Spleen (tissue), 11 donors: ENCODE measurements at regions not wholly inside any gene's neighbourhood (a gene's known extent, or its start where the extent isn't known, plus 50 kb on each side); places are given as distances from the start of the nearest gene placed in this dataset.

Experiments used
- DNase-seq: peaks from one replicate; pipeline ENCODE4 v3.0.0-alpha.2; 2020
- H3K27ac ChIP-seq, 8 donors: fragments of 200-600 bp; sonication (generic) in 7 of 8; 1 replicate in 4 of 8; 2 replicates in 4 of 8; pipeline versions ENCODE4 v1.5.0 to v1.8.0; 2016 to 2021; ENCODE audit warnings: inconsistent platforms in 4 of 8, mild to moderate bottlenecking in 4 of 8, moderate library complexity in 1 of 8
- H3K27me3 ChIP-seq, 7 donors: fragments of 200-600 bp; sonication (generic) in 6 of 7; replicated peaks in 1 of 7; 1 replicate in 4 of 7; 2 replicates in 3 of 7; pipeline versions ENCODE4 v1.5.0 to v1.8.0; 2016 to 2021; ENCODE audit warnings: inconsistent platforms in 3 of 7, mild to moderate bottlenecking in 1 of 7
- H3K36me3 ChIP-seq, 6 donors: fragments of 200-600 bp; sonication (generic) in 5 of 6; 1 replicate in 4 of 6; 2 replicates in 2 of 6; pipeline versions ENCODE4 v1.5.0 to v1.8.0; 2016 to 2021; ENCODE audit warnings: inconsistent platforms in 2 of 6
- H3K4me1 ChIP-seq, 6 donors: fragments of 200-600 bp; sonication (generic) in 5 of 6; 1 replicate in 3 of 6; 2 replicates in 3 of 6; pipeline versions ENCODE4 v1.5.0 to v1.8.0; 2016 to 2021; ENCODE audit warnings: inconsistent platforms in 3 of 6
- H3K4me3 ChIP-seq, 8 donors: fragments of 200-600 bp; sonication (generic) in 7 of 8; 1 replicate in 4 of 8; 2 replicates in 4 of 8; pipeline versions ENCODE4 v1.5.0 to v1.8.0; 2016 to 2021; ENCODE audit warnings: inconsistent platforms in 4 of 8, mild to moderate bottlenecking in 4 of 8, moderate library complexity in 2 of 8
- H3K9me3 ChIP-seq, 8 donors: fragments of 200-600 bp; sonication (generic) in 7 of 8; 1 replicate in 4 of 8; 2 replicates in 4 of 8; pipeline versions ENCODE4 v1.5.0 to v1.8.0; 2016 to 2021; ENCODE audit warnings: inconsistent platforms in 4 of 8
- POLR2A ChIP-seq, 3 donors: fragments of 450-650 bp; IDR thresholded peaks; one replicate each; pipeline ENCODE4 v1.5.1; 2017; ENCODE audit warnings: antibody characterized with exemption in 3 of 3, mild to moderate bottlenecking in 1 of 3
- POLR2AphosphoS5 ChIP-seq, 3 donors: sonication (generic); formaldehyde crosslinking; IDR thresholded peaks; one replicate each; pipeline ENCODE4 v1.5.1; 2017; ENCODE audit warnings: antibody characterized with exemption in 3 of 3
- WGBS, 5 donors: extraction: QIAGEN DNeasy Blood & Tissue Kit in 3 of 5; methylation state at CpG; one replicate each; pipeline versions ENCODE4 v1.1.5 to v1.1.7; 2013 to 2018; 5-methylcytosine and 5-hydroxymethylcytosine counted together
- intact Hi-C: fragments of 100-400 bp; cut with DNase I; formaldehyde crosslinking; loops from one replicate; pipeline ENCODE4 v1.15.0; 2023; ENCODE audit warnings: low total_unique reads
- small RNA-seq, 4 donors: library from RNA; depleted of rRNA; stranded (forward); fragments of <200 nt; gene quantifications; one replicate each; pipeline ENCODE3, GENCODE V24; 2016
- TF ChIP-seq, protein P1 (sequence below), 11 experiments: fragments of 200-600 bp in 7 of 11; fragments of 450-650 bp in 4 of 11; sonication (generic) in 4 of 11; IDR thresholded peaks in 8 of 11; conservative IDR thresholded peaks in 3 of 11; 1 replicate in 7 of 11; 2 replicates in 4 of 11; pipeline versions ENCODE4 v1.4.0 to v1.8.0; 2016 to 2021; ENCODE audit warnings: antibody characterized with exemption in 11 of 11, inconsistent platforms in 4 of 11, mild to moderate bottlenecking in 1 of 11
- donor health status: healthy with polysubstance abuse.
- donor health status: DM: no; HTN: no; CAD: no; lungs with moderate emphysema.
- donor health status: DM: no; HTN: no; CAD: no.
- donor health status: Bipolar disorder and iron deficiency.
- donor health status: healthy.
- donor health status: DM: no; HTN: no; CAD: no.
- donor health status: DM: yes; HTN: yes; CAD: no.

DNA sequence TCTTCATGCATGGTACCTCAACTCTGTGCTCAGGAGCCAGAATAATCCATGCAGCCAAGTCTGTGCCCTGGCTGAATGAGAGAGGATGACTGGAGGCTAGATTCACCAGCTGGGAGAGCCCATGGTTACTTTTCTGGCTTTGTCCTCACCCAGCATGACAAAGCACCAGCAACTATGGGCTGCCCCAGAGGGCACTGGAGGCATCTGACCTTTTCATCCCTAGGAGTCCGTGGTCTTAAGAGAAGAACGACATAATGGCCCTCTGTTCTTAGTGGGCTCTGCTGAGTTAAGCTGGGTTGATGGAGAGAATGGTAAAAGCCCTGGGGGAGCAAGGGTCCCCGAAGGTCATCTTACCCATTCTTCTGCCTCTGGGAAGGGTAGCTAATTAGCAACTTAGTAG is 54.6 kb upstream of the TNP1 start:
- no peak for TF ChIP-seq POLR2AphosphoS5 (IDR thresholded peaks at IDR 0.05)
- TF ChIP-seq, protein P1, sequence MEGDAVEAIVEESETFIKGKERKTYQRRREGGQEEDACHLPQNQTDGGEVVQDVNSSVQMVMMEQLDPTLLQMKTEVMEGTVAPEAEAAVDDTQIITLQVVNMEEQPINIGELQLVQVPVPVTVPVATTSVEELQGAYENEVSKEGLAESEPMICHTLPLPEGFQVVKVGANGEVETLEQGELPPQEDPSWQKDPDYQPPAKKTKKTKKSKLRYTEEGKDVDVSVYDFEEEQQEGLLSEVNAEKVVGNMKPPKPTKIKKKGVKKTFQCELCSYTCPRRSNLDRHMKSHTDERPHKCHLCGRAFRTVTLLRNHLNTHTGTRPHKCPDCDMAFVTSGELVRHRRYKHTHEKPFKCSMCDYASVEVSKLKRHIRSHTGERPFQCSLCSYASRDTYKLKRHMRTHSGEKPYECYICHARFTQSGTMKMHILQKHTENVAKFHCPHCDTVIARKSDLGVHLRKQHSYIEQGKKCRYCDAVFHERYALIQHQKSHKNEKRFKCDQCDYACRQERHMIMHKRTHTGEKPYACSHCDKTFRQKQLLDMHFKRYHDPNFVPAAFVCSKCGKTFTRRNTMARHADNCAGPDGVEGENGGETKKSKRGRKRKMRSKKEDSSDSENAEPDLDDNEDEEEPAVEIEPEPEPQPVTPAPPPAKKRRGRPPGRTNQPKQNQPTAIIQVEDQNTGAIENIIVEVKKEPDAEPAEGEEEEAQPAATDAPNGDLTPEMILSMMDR (IDR thresholded peaks at IDR 0.05 in 8 of 11, conservative IDR thresholded peaks at IDR 0.05 in 3 of 11), result no peak
- TF ChIP-seq POLR2A (IDR thresholded peaks at IDR 0.05), result no peak
- DNase-seq, result no peak
- Histone ChIP-seq H3K36me3 (no peaks in the 10 kb centered on the region), H3K27me3 (no peaks in the 10 kb centered on the region), H3K4me1 (peaks cover 0 to 6% (median 0%) of the 10 kb centered on the region in 6 donors), H3K9me3 (no peaks in the 10 kb centered on the region), H3K4me3 (no peak overlapping the region), H3K27ac (no peak overlapping the region)
- 83 to 98% (median 86%) methylated on average over 3 of the region's 3 CpGs for WGBS, 5 donors
- intact Hi-C loops, result no loop called here

DNA sequence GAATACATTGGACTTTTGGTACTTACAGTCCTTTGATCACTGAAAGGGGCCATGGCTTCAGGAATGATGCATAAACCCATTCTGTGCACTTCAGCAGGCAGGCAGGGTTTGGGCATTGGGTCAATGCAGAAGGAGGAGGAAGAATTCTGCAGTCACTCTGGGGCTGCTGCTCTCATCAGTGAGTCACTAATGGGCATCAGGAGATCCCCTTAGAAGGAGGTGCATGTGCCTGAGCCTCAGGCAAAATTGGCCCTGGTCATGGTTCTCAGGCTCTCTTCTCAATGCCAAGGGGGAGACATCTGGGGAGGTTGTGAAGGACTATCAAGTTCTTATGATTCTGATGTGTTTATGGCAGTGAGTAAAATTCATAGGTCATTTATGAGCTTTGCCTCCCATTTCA is 52.0 kb upstream of the TNP1 start:
- intact Hi-C loops, result no loop called here
- no peaks in the 10 kb centered on the region for H3K9me3 ChIP-seq
- H3K4me1 ChIP-seq, result no peaks in the 10 kb centered on the region
- H3K27me3 ChIP-seq, result no peaks in the 10 kb centered on the region
- no peak overlapping the region for H3K4me3 ChIP-seq
- no peak overlapping the region for H3K27ac ChIP-seq
- no peak for DNase-seq
- H3K36me3 ChIP-seq, result no peaks in the 10 kb centered on the region
- TF ChIP-seq, protein P1 (IDR thresholded peaks at IDR 0.05 in 8 of 11, conservative IDR thresholded peaks at IDR 0.05 in 3 of 11), result no peak
- TF ChIP-seq POLR2A (IDR thresholded peaks at IDR 0.05) (no peak), POLR2AphosphoS5 (IDR thresholded peaks at IDR 0.05) (no peak)

DNA sequence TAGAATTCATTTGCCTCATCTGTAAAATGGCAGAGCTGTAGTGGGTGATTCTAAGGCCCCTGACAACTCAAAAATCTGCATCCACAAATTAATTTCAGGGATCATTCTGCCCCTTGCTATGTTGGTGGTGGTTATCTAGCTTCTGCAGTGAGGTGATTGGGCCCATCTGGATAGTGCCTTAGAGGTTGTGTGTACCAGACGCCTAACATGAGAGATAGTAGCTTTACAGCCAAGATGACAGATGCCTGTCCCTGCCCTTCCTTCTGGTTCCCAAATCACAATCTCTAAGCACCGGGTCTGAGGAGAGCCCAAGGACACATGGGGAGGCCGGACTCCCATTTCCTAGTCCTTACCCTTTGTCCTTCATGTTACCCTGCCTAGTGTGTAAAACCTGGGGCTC is 51.1 kb upstream of the TNP1 start:
- Histone ChIP-seq H3K9me3 (no peaks in the 10 kb centered on the region), H3K4me3 (no peak overlapping the region), H3K27ac (no peak overlapping the region), H3K27me3 (no peaks in the 10 kb centered on the region), H3K4me1 (no peaks in the 10 kb centered on the region), H3K36me3 (no peaks in the 10 kb centered on the region)
- intact Hi-C loops, result no loop called here
- WGBS, 5 donors, result 64 to 77% (median 71%) methylated on average over 3 of the region's 3 CpGs
- TF ChIP-seq, protein P1 (IDR thresholded peaks at IDR 0.05 in 8 of 11, conservative IDR thresholded peaks at IDR 0.05 in 3 of 11), result no peak
- no peak for TF ChIP-seq POLR2AphosphoS5 (IDR thresholded peaks at IDR 0.05)
- DNase-seq, result no peak

DNA sequence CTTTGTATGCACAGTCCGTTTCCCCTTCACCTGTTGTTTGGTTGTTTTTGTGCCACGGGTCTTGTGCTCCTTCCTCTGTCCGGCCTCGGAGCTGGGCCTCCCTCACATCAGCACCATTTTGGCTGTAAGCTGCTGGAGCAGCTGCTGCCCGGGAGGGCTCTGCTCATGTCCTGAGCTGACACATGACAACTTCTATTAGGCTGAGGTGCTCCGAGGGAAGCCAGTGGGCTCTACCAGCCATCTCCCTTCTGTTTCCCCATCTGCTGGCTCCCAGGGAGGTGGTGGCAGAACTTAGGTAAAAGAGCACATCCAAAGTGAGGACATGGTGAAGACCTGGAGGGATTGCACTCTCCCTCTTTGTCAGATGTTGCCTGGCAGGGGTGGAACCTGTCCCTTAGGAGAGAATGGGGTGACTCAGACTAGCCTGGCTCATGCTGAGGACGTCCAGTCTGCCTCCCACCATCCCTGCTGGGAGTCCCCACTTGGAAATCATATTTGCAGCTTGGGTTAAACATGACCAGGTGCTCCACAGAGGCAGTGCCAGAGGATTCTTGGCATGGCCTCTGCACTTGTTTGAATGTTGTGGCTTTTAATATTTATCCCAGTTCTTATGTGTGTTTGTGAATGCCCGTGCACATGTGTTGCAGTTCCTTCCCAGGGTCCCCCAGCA is 49.8 kb upstream of the TNP1 start:
- 72 to 82% (median 80%) methylated on average over 8 of the region's 8 CpGs for WGBS, 5 donors
- Histone ChIP-seq H3K36me3 (no peaks in the 10 kb centered on the region), H3K9me3 (no peaks in the 10 kb centered on the region), H3K27me3 (no peaks in the 10 kb centered on the region), H3K4me1 (no peaks in the 10 kb centered on the region), H3K4me3 (no peak overlapping the region), H3K27ac (no peak overlapping the region)
- DNase-seq, result no peak
- no peak for TF ChIP-seq POLR2A (IDR thresholded peaks at IDR 0.05)
- TF ChIP-seq POLR2AphosphoS5 (IDR thresholded peaks at IDR 0.05), result no peak
- TF ChIP-seq, protein P1 (IDR thresholded peaks at IDR 0.05 in 8 of 11, conservative IDR thresholded peaks at IDR 0.05 in 3 of 11), result no peak
- intact Hi-C loops, result no loop called here

Small RNA genes in the stretch of these regions (small RNA-seq; reads per million reads assigned to genes)
- gene RF01983, result 0 reads per million in 4 donors
